OCI-LY3 (cell line): ENCODE measurements at regions not wholly inside any gene's neighbourhood (a gene's known extent, or its start where the extent isn't known, plus 50 kb on each side); places are given as distances from the start of the nearest gene placed in this dataset.

Experiments
- H2AFZ ChIP-seq: fragments of 200-600, 300-600 bp; shearing (Covaris generic); 2 replicates; pipeline ENCODE4 v1.6.0; 2014; ENCODE audit warnings: antibody characterized with exemption, low read depth, low read length
- H3K27ac ChIP-seq: fragments of 200-600, 300-600 bp; sonication (generic); 2 replicates; pipeline ENCODE4 v1.5.1; 2014; ENCODE audit warnings: mild to moderate bottlenecking, low read length, moderate library complexity, mixed read lengths
- H3K27me3 ChIP-seq: fragments of 200-600, 300-600 bp; sonication (generic); 2 replicates; pipeline ENCODE4 v1.6.1; 2014; ENCODE audit warnings: low read depth, low read length, mixed read lengths
- H3K36me3 ChIP-seq: fragments of 200-600, 300-600 bp; sonication (generic); replicated peaks from 2 replicates; pipeline ENCODE3; 2014; ENCODE audit warnings: low read depth, low read length, mixed read lengths
- H3K4me1 ChIP-seq: fragments of 300-600, 200-600 bp; sonication (generic); 2 replicates; pipeline ENCODE4 v1.6.1; 2014; ENCODE audit warnings: low read length, mixed read lengths
- H3K4me2 ChIP-seq: fragments of 200-600, 300-600 bp; sonication (generic); 2 replicates; pipeline ENCODE4 v1.6.1; 2014; ENCODE audit warnings: low read length, mixed read lengths
- H3K4me3 ChIP-seq: fragments of 300-600, 200-600 bp; sonication (generic); 2 replicates; pipeline ENCODE4 v1.5.1; 2014; ENCODE audit warnings: antibody characterized with exemption, mild to moderate bottlenecking, low read length, moderate library complexity
- H3K79me2 ChIP-seq: fragments of 300-600, 200-600 bp; shearing (Covaris generic); 2 replicates; pipeline ENCODE4 v1.6.1; 2014; ENCODE audit warnings: mild to moderate bottlenecking, low read length, mixed read lengths
- H3K9ac ChIP-seq: fragments of 300-600, 200-600 bp; shearing (Covaris generic); 2 replicates; pipeline ENCODE4 v1.6.0; 2014; ENCODE audit warnings: mild to moderate bottlenecking, low read length, moderate library complexity
- H3K9me3 ChIP-seq: fragments of 200-600, 300-600 bp; shearing (Covaris generic); 2 replicates; pipeline ENCODE4 v1.6.1; 2014; ENCODE audit warnings: low read length, mixed read lengths; ENCODE audit not compliant: insufficient read depth
- H4K20me1 ChIP-seq: fragments of 200-600, 300-600 bp; sonication (generic); 2 replicates; pipeline ENCODE4 v1.6.1; 2016; ENCODE audit warnings: low read length, mixed read lengths; ENCODE audit not compliant: insufficient read depth
- EZH2phosphoT487 ChIP-seq: fragments of 200-600 bp; shearing (Covaris generic); IDR thresholded peaks from 2 replicates; pipeline ENCODE4 v1.6.1; 2018; ENCODE audit warnings: antibody characterized with exemption, mixed run types, low read depth
- TF ChIP-seq, protein P1 (sequence below): fragments of 200-600, 300-600 bp; sonication (generic); IDR thresholded peaks from 2 replicates; pipeline ENCODE4 v1.5.1; 2014; ENCODE audit warnings: antibody characterized with exemption, low read length, low read depth

DNA sequence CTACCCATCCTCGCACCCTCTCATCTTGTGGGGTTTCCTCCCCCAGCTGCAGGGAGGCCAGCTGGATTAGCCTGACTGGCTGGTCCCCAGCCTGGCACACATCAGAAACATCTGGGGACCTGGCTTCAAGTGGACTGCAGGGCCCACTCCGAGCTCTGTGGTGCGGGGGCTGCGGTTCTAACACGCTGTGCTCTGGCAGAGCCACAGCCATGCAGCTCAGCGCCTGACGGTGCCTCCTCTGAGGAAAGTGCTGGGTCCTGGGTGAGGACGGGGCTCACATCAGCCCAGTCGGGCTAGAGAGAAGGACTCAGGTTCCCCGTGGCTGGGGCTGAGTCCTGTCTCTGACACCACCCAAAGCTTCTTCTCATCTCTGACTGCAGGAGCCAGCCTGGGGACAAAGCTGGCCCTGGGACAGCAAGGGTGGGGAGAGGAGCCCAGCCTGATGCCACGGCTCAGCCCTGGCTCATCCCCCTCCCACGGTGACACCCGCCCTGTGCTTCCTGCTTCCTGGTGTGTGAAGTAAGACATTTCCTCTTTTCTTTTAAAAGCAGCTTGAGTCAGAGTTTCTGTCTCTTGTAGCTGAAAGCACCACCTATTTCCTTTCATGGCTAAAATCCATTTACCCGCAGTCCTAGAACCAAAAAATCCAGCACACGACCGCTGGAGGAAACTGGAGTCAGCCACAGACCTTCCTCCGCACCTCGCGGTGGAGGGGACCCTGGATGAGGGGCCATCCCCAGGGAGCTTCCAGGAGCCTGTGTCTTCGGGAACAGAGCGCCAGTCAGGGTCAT is 127.4 kb upstream of the AFDN start:
- peak overlapping the region; percentile 88 for H3K9ac ChIP-seq
- no peak for TF ChIP-seq EZH2phosphoT487
- TF ChIP-seq, protein P1, sequence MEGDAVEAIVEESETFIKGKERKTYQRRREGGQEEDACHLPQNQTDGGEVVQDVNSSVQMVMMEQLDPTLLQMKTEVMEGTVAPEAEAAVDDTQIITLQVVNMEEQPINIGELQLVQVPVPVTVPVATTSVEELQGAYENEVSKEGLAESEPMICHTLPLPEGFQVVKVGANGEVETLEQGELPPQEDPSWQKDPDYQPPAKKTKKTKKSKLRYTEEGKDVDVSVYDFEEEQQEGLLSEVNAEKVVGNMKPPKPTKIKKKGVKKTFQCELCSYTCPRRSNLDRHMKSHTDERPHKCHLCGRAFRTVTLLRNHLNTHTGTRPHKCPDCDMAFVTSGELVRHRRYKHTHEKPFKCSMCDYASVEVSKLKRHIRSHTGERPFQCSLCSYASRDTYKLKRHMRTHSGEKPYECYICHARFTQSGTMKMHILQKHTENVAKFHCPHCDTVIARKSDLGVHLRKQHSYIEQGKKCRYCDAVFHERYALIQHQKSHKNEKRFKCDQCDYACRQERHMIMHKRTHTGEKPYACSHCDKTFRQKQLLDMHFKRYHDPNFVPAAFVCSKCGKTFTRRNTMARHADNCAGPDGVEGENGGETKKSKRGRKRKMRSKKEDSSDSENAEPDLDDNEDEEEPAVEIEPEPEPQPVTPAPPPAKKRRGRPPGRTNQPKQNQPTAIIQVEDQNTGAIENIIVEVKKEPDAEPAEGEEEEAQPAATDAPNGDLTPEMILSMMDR = no peak
- H3K79me2 ChIP-seq = no peaks in the 10 kb centered on the region
- H3K27ac ChIP-seq = peak overlapping the region; percentile 73
- no peaks in the 10 kb centered on the region for H3K9me3 ChIP-seq
- peak overlapping the region; percentile 78 for H3K4me3 ChIP-seq
- H3K4me1 ChIP-seq = peaks cover 16% of the 10 kb centered on the region
- peak overlapping the region; percentile 99 for H3K4me2 ChIP-seq
- peaks cover 3% of the 10 kb centered on the region; the same call in 1 of the 2 replicates for H3K27me3 ChIP-seq
- H2AFZ ChIP-seq = peak overlapping the region; percentile 96
- H4K20me1 ChIP-seq = no peaks in the 10 kb centered on the region
- no peaks in the 10 kb centered on the region for H3K36me3 ChIP-seq

DNA sequence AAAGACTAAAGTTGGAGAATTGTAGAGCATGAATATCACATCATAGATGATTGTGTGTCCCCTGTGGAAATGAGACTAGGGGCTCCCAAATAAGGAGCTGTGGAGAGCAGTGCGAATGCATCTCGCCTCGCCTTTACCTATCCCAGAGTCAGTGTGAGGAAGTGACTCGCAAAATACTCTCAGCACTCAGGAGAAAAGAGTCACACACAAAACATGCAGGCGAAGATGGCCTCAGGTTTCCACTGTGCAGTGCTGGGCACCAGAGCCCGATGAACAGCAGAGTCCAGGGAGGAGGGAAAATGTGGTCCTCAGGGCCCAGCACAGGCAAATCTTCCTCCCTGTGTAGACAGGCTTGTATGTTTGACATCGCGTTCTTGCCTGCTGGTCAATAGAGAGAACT is 126.5 kb upstream of the AFDN start:
- peak overlapping the region; percentile 78 for H3K4me3 ChIP-seq
- H3K79me2 ChIP-seq = no peaks in the 10 kb centered on the region
- peak overlapping the region; percentile 96; the same call in 1 of the 2 replicates for H2AFZ ChIP-seq
- peak overlapping the region; percentile 99 for H3K4me2 ChIP-seq
- no peaks in the 10 kb centered on the region for H3K9me3 ChIP-seq
- H3K9ac ChIP-seq = peak overlapping the region; percentile 88
- no peaks in the 10 kb centered on the region for H4K20me1 ChIP-seq
- peak overlapping the region; percentile 73; the same call in 1 of the 2 replicates for H3K27ac ChIP-seq
- H3K36me3 ChIP-seq = no peaks in the 10 kb centered on the region
- H3K4me1 ChIP-seq = peaks cover 16% of the 10 kb centered on the region
- TF ChIP-seq, protein P1 = no peak
- TF ChIP-seq EZH2phosphoT487 = no peak
- peaks cover 8% of the 10 kb centered on the region; the same call in 1 of the 2 replicates for H3K27me3 ChIP-seq

DNA sequence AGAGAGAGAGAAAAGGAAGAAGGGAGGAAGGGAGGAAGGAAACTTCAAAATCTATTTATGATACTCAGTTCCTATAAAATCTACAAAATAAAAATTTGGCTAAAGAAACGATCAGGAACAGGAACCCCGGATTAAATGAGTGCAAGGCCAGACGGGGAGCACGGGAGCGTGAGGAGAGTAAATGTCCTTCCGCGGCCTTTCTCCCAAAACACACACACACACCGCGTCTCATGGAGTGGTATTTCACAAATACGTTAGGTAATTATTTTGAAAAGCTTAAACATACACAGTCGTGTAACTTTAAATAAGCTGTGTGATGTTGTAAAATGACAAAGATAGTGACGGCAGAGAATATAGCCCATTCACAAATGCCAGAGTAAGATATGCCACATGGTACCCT is 125.7 kb upstream of the AFDN start:
- TF ChIP-seq, protein P1 = no peak
- no peak for TF ChIP-seq EZH2phosphoT487
- Histone ChIP-seq H3K9ac (no peak overlapping the region), H4K20me1 (no peaks in the 10 kb centered on the region), H2AFZ (no peak overlapping the region), H3K27me3 (peaks cover 15% of the 10 kb centered on the region), H3K9me3 (no peaks in the 10 kb centered on the region), H3K79me2 (no peaks in the 10 kb centered on the region), H3K36me3 (no peaks in the 10 kb centered on the region), H3K27ac (no peak overlapping the region), H3K4me3 (no peak overlapping the region), H3K4me1 (peaks cover 22% of the 10 kb centered on the region), H3K4me2 (no peak overlapping the region)

DNA sequence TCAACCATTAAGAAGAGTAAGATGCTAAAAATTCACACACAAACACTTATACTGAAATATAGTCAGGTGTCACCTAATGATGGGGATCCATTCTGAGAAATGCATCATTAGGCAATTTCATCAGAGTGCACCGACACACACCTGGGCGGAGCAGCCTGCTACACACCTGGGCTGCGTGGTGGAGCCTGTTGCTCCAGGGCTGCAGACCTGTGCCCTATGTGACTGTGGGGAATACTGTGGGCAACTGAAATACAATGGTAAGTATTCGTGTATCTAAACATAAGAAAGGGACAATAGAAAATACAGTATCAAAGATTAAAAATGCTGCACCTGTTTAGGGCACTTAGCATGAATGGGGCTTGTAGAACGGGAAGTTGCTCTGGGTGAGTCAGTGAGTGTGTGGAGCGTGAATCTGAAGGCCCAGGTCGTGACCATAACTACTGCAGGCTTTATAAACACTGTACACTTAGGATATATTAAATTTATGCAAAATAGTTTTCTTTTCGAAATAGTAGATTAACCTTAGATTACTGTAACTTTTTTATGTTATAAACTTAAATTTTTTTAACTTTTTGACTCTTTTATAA is 124.4 kb upstream of the AFDN start:
- Histone ChIP-seq H3K9ac (no peak overlapping the region), H3K36me3 (no peaks in the 10 kb centered on the region), H3K27ac (no peak overlapping the region), H3K4me3 (no peak overlapping the region), H3K9me3 (no peaks in the 10 kb centered on the region), H3K4me2 (no peak overlapping the region), H3K79me2 (no peaks in the 10 kb centered on the region), H3K27me3 (peaks cover 26% of the 10 kb centered on the region), H4K20me1 (no peaks in the 10 kb centered on the region), H2AFZ (no peak overlapping the region), H3K4me1 (peaks cover 31% of the 10 kb centered on the region)
- TF ChIP-seq, protein P1 = no peak
- no peak for TF ChIP-seq EZH2phosphoT487
